Lung (tissue), 11 donors: ENCODE measurements at regions not wholly inside any gene's neighbourhood (a gene's known extent, or its start where the extent isn't known, plus 50 kb on each side); places are given as distances from the start of the nearest gene placed in this dataset.
"Not testable (repeated sequence)": the region's sequence is repeated elsewhere in the genome, so short reads cannot be mapped to it uniquely, and the experiment has no call there.

ENCODE experiments used
- ATAC-seq: fragments of 200-7000 bp; cut with Tn5 transposase; one replicate; pipeline ENCODE4 v1.9.1; 2020; ENCODE audit warnings: moderate number of reproducible peaks; ENCODE audit not compliant: insufficient read depth, low FRiP score
- DNase-seq, 3 donors: peaks; one replicate each; pipeline ENCODE4 v3.0.0-alpha.2; 2013 to 2017
- H3K27ac ChIP-seq, 2 donors: one replicate each; pipeline ENCODE4 v1.5.1; 2013; ENCODE audit warnings: mild to moderate bottlenecking in 2 of 2, moderate library complexity in 2 of 2, control low read depth in 1 of 2, inconsistent platforms in 1 of 2, low read depth in 1 of 2, low read length in 1 of 2
- H3K27me3 ChIP-seq, 3 donors: one replicate each; pipeline ENCODE4 v1.5.1; 2013; ENCODE audit warnings: low read length in 2 of 3; ENCODE audit not compliant: control insufficient read depth in 3 of 3, insufficient read depth in 3 of 3
- H3K36me3 ChIP-seq, 4 donors: one replicate each; pipeline ENCODE4 v1.5.1; 2013; ENCODE audit warnings: low read length in 4 of 4, mild to moderate bottlenecking in 1 of 4, moderate library complexity in 1 of 4; ENCODE audit not compliant: control insufficient read depth in 4 of 4, insufficient read depth in 4 of 4
- H3K4me1 ChIP-seq, 5 donors: one replicate each; pipeline ENCODE4 v1.5.1; 2013; ENCODE audit warnings: low read length in 5 of 5, mild to moderate bottlenecking in 2 of 5, moderate library complexity in 1 of 5; ENCODE audit not compliant: control insufficient read depth in 5 of 5, insufficient read depth in 5 of 5
- H3K4me3 ChIP-seq: one replicate; pipeline ENCODE4 v1.5.1; 2013; ENCODE audit warnings: mild to moderate bottlenecking, control low read depth, moderate library complexity
- H3K9ac ChIP-seq, 2 donors: one replicate each; pipeline ENCODE4 v1.5.1; 2013; ENCODE audit warnings: low read length in 2 of 2, control low read depth in 1 of 2; ENCODE audit not compliant: insufficient read depth in 1 of 2
- H3K9me3 ChIP-seq, 4 donors: one replicate each; pipeline ENCODE4 v1.5.1; 2013; ENCODE audit warnings: low read length in 3 of 4, mild to moderate bottlenecking in 1 of 4, moderate library complexity in 1 of 4; ENCODE audit not compliant: control insufficient read depth in 4 of 4, insufficient read depth in 3 of 4
- WGBS, 2 donors: extraction: QIAGEN DNeasy Blood & Tissue Kit; methylation state at CpG; one replicate each; pipeline ENCODE4 v1.1.7; 2013; 5-methylcytosine and 5-hydroxymethylcytosine counted together
- TF ChIP-seq, protein P1 (sequence below): IDR thresholded peaks from 2 replicates; pipeline ENCODE4 v1.5.1; 2012; ENCODE audit warnings: mild to moderate bottlenecking; ENCODE audit errors: control extremely low read depth, extremely low read depth
- donor health status: control.
- donor health status: control.
- donor health status: Bipolar disorder and iron deficiency.
- donor health status: healthy.
- donor health status: DM: yes; HTN: yes; CAD: no.

DNA sequence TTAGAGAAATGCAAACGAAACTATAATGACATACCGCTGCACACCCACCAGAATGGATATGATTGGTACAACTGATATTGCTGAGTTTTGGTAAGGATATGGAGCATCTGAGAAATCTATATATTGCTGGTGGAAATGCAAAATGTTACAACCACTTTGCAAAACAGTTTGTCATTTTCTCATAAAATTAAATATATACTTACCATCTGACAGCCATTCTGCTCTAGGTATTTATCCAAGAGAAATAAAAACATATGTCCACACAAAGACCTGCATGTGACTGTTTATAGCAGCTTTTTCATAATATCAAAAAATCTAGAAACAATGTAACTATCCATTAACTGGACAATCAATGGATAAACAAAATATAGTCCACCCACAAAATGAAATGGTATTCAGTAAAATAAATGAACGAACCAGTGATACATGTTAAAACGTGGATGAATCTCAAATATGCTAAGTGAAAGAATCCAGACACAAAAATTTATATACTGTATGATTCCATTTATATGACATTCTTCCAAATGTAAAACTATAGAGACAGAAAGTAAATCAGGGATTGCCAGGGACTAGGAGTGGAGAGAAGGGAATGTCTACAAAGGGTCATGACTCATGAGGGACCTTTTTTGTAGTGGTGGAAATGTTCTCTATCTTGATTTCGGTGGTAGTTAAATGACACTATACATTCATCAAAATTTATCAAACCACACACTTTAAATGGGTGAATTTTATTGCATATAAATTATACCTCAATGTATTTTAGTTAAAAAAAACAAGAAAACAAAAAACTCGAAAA lies 312.0 kb upstream of the GLI3 start:
- Histone ChIP-seq H3K27me3 (no peaks in the 10 kb centered on the region), H3K4me3 (no peak overlapping the region), H3K9ac (no peak overlapping the region), H3K9me3 (peaks cover 0 to 10% (median 1%) of the 10 kb centered on the region in 4 donors), H3K27ac (no peak overlapping the region), H3K36me3 (no peaks in the 10 kb centered on the region), H3K4me1 (no peaks in the 10 kb centered on the region)
- DNase-seq: no peak
- no peak for ATAC-seq
- WGBS, 2 donors: 83 to 84% methylated on average over 6 of the region's 6 CpGs
- TF ChIP-seq, protein P1, sequence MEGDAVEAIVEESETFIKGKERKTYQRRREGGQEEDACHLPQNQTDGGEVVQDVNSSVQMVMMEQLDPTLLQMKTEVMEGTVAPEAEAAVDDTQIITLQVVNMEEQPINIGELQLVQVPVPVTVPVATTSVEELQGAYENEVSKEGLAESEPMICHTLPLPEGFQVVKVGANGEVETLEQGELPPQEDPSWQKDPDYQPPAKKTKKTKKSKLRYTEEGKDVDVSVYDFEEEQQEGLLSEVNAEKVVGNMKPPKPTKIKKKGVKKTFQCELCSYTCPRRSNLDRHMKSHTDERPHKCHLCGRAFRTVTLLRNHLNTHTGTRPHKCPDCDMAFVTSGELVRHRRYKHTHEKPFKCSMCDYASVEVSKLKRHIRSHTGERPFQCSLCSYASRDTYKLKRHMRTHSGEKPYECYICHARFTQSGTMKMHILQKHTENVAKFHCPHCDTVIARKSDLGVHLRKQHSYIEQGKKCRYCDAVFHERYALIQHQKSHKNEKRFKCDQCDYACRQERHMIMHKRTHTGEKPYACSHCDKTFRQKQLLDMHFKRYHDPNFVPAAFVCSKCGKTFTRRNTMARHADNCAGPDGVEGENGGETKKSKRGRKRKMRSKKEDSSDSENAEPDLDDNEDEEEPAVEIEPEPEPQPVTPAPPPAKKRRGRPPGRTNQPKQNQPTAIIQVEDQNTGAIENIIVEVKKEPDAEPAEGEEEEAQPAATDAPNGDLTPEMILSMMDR: no peak

DNA sequence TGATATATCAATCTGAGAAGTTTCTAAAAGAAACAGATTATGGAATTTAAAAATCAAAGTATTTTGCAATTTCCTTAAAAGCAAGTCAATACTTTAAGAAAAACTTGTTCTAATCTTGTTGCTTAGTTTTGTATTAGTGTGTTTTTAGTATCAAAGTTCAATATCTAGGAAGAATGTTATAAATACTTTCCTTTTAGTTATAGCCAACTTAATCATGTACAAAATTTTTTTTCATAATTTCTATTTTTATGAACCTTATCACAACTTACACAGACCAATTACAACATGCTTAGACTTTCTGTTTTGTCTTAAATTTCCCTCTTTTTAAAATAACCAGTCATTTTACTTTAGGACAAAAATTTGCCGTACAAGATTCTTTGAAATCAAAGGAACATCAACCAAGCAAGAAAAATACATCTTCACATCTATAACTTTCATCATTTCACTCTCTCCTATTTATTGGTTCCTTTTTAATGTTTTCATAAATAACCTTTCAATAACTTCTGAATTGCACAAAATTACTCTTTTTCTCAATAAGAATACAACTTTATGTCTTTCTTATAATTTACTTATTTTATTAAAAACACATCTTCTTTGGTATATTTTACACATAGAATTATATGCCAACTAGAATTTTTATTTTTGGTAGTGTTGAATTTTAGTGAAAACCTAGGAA lies 308.2 kb upstream of the GLI3 start:
- ATAC-seq (no peak), DNase-seq (no peak)
- WGBS, 2 donors: 89 to 96% methylated on average over 1 of the region's 1 CpG
- H3K27ac ChIP-seq: no peak overlapping the region
- no peak overlapping the region for H3K4me3 ChIP-seq
- H3K9me3 ChIP-seq: peaks cover 0 to 10% (median 0%) of the 10 kb centered on the region in 4 donors
- H3K4me1 ChIP-seq: no peaks in the 10 kb centered on the region
- TF ChIP-seq, protein P1: no peak
- no peaks in the 10 kb centered on the region for H3K36me3 ChIP-seq
- H3K9ac ChIP-seq: no peak overlapping the region
- H3K27me3 ChIP-seq: no peaks in the 10 kb centered on the region

DNA sequence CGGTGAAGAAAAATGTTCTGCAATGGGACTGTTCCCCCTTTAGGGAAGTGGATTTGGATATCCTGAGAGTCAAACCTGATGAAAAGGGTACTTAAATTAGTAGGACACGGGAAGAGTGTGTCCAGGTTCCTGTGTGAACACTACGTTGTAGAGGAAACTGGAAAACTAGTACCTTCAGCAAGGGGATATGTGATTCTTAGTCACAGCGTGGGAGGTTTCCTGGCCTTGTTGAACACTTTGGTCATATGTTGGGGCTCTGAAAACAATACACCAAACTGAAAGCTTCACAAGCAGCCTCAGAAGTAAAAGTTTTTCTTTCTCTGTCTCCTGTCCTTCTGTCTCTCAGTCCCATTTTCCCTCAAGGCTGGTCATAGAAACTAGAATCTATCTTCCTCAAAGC lies 306.9 kb upstream of the GLI3 start:
- no peak overlapping the region for H3K4me3 ChIP-seq
- DNase-seq: no peak
- no peak overlapping the region for H3K27ac ChIP-seq
- H3K4me1 ChIP-seq: no peaks in the 10 kb centered on the region
- WGBS, 2 donors: 80 to 90% methylated on average over 4 of the region's 4 CpGs
- no peaks in the 10 kb centered on the region for H3K27me3 ChIP-seq
- no peak for ATAC-seq
- TF ChIP-seq, protein P1: no peak
- H3K9ac ChIP-seq: no peak overlapping the region
- no peaks in the 10 kb centered on the region for H3K36me3 ChIP-seq
- peaks cover 0 to 10% (median 0%) of the 10 kb centered on the region in 4 donors for H3K9me3 ChIP-seq

DNA sequence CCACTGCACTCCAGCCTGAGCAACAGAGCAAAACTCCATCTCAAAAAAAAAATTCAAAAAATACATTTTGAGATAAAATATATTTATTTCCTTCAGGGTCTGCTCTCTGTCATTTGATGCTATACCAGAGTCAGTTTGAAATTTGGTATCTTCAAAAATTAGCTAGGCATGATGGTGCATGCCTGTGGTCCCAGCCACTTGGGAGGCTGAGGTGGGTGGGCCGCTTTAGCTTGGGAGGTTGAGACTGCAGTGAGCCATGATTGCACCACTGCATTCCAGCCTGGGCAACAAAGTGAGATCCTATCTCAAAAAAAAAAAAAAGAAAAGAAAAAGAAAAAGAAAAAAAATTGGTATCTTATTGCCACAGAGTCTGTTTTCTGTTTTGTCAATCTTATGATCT lies 305.4 kb upstream of the GLI3 start:
- H3K4me3 ChIP-seq, H3K4me1 ChIP-seq, H3K27ac ChIP-seq, DNase-seq, H3K27me3 ChIP-seq, H3K36me3 ChIP-seq, ATAC-seq, H3K9ac ChIP-seq: not testable (repeated sequence)
- 48 to 51% methylated on average over 1 of the region's 1 CpG for WGBS, 2 donors
- H3K9me3 ChIP-seq: peaks cover 0 to 10% (median 0%) of the 10 kb centered on the region in 4 donors
